Spleen (tissue), 11 donors: ENCODE measurements at regions not wholly inside any gene's neighbourhood (a gene's known extent, or its start where the extent isn't known, plus 50 kb on each side); places are given as distances from the start of the nearest gene placed in this dataset.

ENCODE experiments used
- DNase-seq: peaks from one replicate; pipeline ENCODE4 v3.0.0-alpha.2; 2020
- H3K27ac ChIP-seq, 8 donors: fragments of 200-600 bp; sonication (generic) in 7 of 8; 1 replicate in 4 of 8; 2 replicates in 4 of 8; pipeline versions ENCODE4 v1.5.0 to v1.8.0; 2016 to 2021; ENCODE audit warnings: inconsistent platforms in 4 of 8, mild to moderate bottlenecking in 4 of 8, moderate library complexity in 1 of 8
- H3K27me3 ChIP-seq, 7 donors: fragments of 200-600 bp; sonication (generic) in 6 of 7; replicated peaks in 1 of 7; 1 replicate in 4 of 7; 2 replicates in 3 of 7; pipeline versions ENCODE4 v1.5.0 to v1.8.0; 2016 to 2021; ENCODE audit warnings: inconsistent platforms in 3 of 7, mild to moderate bottlenecking in 1 of 7
- H3K36me3 ChIP-seq, 6 donors: fragments of 200-600 bp; sonication (generic) in 5 of 6; 1 replicate in 4 of 6; 2 replicates in 2 of 6; pipeline versions ENCODE4 v1.5.0 to v1.8.0; 2016 to 2021; ENCODE audit warnings: inconsistent platforms in 2 of 6
- H3K4me1 ChIP-seq, 6 donors: fragments of 200-600 bp; sonication (generic) in 5 of 6; 1 replicate in 3 of 6; 2 replicates in 3 of 6; pipeline versions ENCODE4 v1.5.0 to v1.8.0; 2016 to 2021; ENCODE audit warnings: inconsistent platforms in 3 of 6
- H3K4me3 ChIP-seq, 8 donors: fragments of 200-600 bp; sonication (generic) in 7 of 8; 1 replicate in 4 of 8; 2 replicates in 4 of 8; pipeline versions ENCODE4 v1.5.0 to v1.8.0; 2016 to 2021; ENCODE audit warnings: inconsistent platforms in 4 of 8, mild to moderate bottlenecking in 4 of 8, moderate library complexity in 2 of 8
- H3K9me3 ChIP-seq, 8 donors: fragments of 200-600 bp; sonication (generic) in 7 of 8; 1 replicate in 4 of 8; 2 replicates in 4 of 8; pipeline versions ENCODE4 v1.5.0 to v1.8.0; 2016 to 2021; ENCODE audit warnings: inconsistent platforms in 4 of 8
- CTCF ChIP-seq, 11 experiments: fragments of 200-600 bp in 7 of 11; fragments of 450-650 bp in 4 of 11; sonication (generic) in 4 of 11; IDR thresholded peaks in 8 of 11; conservative IDR thresholded peaks in 3 of 11; 1 replicate in 7 of 11; 2 replicates in 4 of 11; pipeline versions ENCODE4 v1.4.0 to v1.8.0; 2016 to 2021; ENCODE audit warnings: antibody characterized with exemption in 11 of 11, inconsistent platforms in 4 of 11, mild to moderate bottlenecking in 1 of 11
- POLR2A ChIP-seq, 3 donors: fragments of 450-650 bp; IDR thresholded peaks; one replicate each; pipeline ENCODE4 v1.5.1; 2017; ENCODE audit warnings: antibody characterized with exemption in 3 of 3, mild to moderate bottlenecking in 1 of 3
- POLR2AphosphoS5 ChIP-seq, 3 donors: sonication (generic); formaldehyde crosslinking; IDR thresholded peaks; one replicate each; pipeline ENCODE4 v1.5.1; 2017; ENCODE audit warnings: antibody characterized with exemption in 3 of 3
- WGBS, 5 donors: extraction: QIAGEN DNeasy Blood & Tissue Kit in 3 of 5; methylation state at CpG; one replicate each; pipeline versions ENCODE4 v1.1.5 to v1.1.7; 2013 to 2018; 5-methylcytosine and 5-hydroxymethylcytosine counted together
- intact Hi-C: fragments of 100-400 bp; cut with DNase I; formaldehyde crosslinking; loops from one replicate; pipeline ENCODE4 v1.15.0; 2023; ENCODE audit warnings: low total_unique reads
- donor health status: healthy with polysubstance abuse.
- donor health status: DM: no; HTN: no; CAD: no; lungs with moderate emphysema.
- donor health status: DM: no; HTN: no; CAD: no.
- donor health status: Bipolar disorder and iron deficiency.
- donor health status: healthy.
- donor health status: DM: no; HTN: no; CAD: no.
- donor health status: DM: yes; HTN: yes; CAD: no.

GRCh38 chr1:78825561-78825960 is 175.9 kb downstream of the IFI44 start:
- intact Hi-C loops = loop anchor here (10.0 kb wide), 1 partner anchor 529 kb away; no protein-coding TSS in a partner anchor
- no peak for DNase-seq
- Histone ChIP-seq H3K4me1 (no peaks in the 10 kb centered on the region), H3K9me3 (no peaks in the 10 kb centered on the region), H3K27me3 (no peaks in the 10 kb centered on the region), H3K27ac (no peak overlapping the region), H3K4me3 (no peak overlapping the region), H3K36me3 (no peaks in the 10 kb centered on the region)
- TF ChIP-seq CTCF (IDR thresholded peaks at IDR 0.05 in 8 of 11, conservative IDR thresholded peaks at IDR 0.05 in 3 of 11) = no peak
- 80 to 91% (median 83%) methylated on average over 2 of the region's 2 CpGs for WGBS, 5 donors

- Histone ChIP-seq H3K4me3 (no peak overlapping the region), H3K36me3 (no peaks in the 10 kb centered on the region), H3K4me1 (no peaks in the 10 kb centered on the region), H3K27me3 (no peaks in the 10 kb centered on the region), H3K27ac (no peak overlapping the region), H3K9me3 (no peaks in the 10 kb centered on the region)
- TF ChIP-seq POLR2AphosphoS5 (IDR thresholded peaks at IDR 0.05) = no peak
- TF ChIP-seq CTCF (IDR thresholded peaks at IDR 0.05 in 8 of 11, conservative IDR thresholded peaks at IDR 0.05 in 3 of 11) = no peak
- no peak for TF ChIP-seq POLR2A (IDR thresholded peaks at IDR 0.05)
- intact Hi-C loops = loop anchor here (10.0 kb wide), 1 partner anchor 525 kb away; no protein-coding TSS in a partner anchor
- no peak for DNase-seq
- WGBS, 5 donors = 84 to 92% (median 89%) methylated on average over 4 of the region's 4 CpGs
Measured at GRCh38 chr1:78829644-78830043, 176.9 kb downstream of the ADGRL4 start.

GRCh38 chr1:78830321-78830720 is 176.2 kb downstream of the ADGRL4 start:
- no peak overlapping the region for H3K27ac ChIP-seq
- DNase-seq = no peak
- no peaks in the 10 kb centered on the region for H3K27me3 ChIP-seq
- no peaks in the 10 kb centered on the region for H3K4me1 ChIP-seq
- no peak overlapping the region for H3K4me3 ChIP-seq
- H3K9me3 ChIP-seq = no peaks in the 10 kb centered on the region
- TF ChIP-seq CTCF (IDR thresholded peaks at IDR 0.05 in 8 of 11, conservative IDR thresholded peaks at IDR 0.05 in 3 of 11) (no peak), POLR2A (IDR thresholded peaks at IDR 0.05) (no peak), POLR2AphosphoS5 (IDR thresholded peaks at IDR 0.05) (no peak)
- intact Hi-C loops = no loop called here
- WGBS, 5 donors = 2 to 80% (median 49%) methylated on average over 1 of the region's 1 CpG
- no peaks in the 10 kb centered on the region for H3K36me3 ChIP-seq

GRCh38 chr1:78831731-78832360 is 174.7 kb downstream of the ADGRL4 start:
- Histone ChIP-seq H3K36me3 (no peaks in the 10 kb centered on the region), H3K4me1 (peaks cover 0 to 3% (median 0%) of the 10 kb centered on the region in 6 donors), H3K27ac (no peak overlapping the region), H3K4me3 (no peak overlapping the region), H3K27me3 (no peaks in the 10 kb centered on the region), H3K9me3 (no peaks in the 10 kb centered on the region)
- no peak for DNase-seq
- WGBS, 5 donors = 68 to 85% (median 77%) methylated on average over 3 of the region's 3 CpGs
- intact Hi-C loops = no loop called here
- TF ChIP-seq CTCF (IDR thresholded peaks at IDR 0.05 in 8 of 11, conservative IDR thresholded peaks at IDR 0.05 in 3 of 11) (no peak), POLR2A (IDR thresholded peaks at IDR 0.05) (no peak), POLR2AphosphoS5 (IDR thresholded peaks at IDR 0.05) (no peak)
